HuH-7.5 (cell line): ENCODE measurements at regions not wholly inside any gene's neighbourhood (a gene's known extent, or its start where the extent isn't known, plus 50 kb on each side); places are given as distances from the start of the nearest gene placed in this dataset.
"Not testable (repeated sequence)": the region's sequence is repeated elsewhere in the genome, so short reads cannot be mapped to it uniquely, and the experiment has no call there.

Source experiments
- DNase-seq: peaks from one replicate; pipeline ENCODE4 v3.0.0; 2011; ENCODE audit warnings: low spot score

- DNase-seq = no peak
Observed at GRCh38 chr2:220705678-220706077, 866.4 kb downstream of the EPHA4 start.

GRCh38 chr2:220707261-220707660, 864.8 kb downstream of the EPHA4 start:
- DNase-seq = no peak

DNA sequence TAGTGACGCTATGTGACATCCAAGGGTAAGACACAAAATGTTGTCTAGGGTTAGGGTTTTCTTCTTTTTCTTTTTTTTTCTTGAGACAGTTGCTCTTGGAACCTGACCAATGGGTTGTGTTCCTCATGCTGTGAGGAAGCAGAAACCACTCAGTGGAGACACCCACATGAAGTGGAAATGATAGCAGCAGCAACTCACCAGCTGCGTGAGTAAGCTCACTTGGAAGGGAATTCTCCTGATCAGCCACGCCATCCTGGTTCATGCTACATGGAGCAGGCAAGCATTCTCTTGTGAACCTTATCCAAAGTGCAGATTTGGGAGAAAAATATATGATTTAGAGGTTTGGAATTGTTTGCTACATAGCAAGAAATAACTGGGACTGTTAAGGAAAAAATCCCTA, 863.7 kb downstream of the EPHA4 start:
- DNase-seq = no peak

DNA sequence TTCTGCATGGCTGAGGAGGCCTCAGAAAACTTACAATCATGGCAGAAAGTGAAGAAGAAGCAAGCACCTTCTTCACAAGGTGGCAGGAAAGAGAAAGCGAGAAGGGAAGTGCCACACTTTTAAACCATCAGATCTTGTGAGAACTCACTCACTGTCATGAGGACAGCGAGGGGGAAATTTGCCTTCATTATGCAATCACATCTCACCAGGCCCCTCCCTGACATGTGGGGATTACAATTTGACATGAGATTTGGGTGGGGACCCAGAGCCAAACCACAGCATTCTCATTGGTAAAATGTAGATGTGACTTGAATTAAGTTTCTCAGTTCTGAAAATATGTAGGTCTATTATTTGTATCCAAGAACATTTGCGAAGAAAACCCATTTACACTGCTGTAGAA, 854.8 kb downstream of the EPHA4 start:
- DNase-seq = no peak

DNA sequence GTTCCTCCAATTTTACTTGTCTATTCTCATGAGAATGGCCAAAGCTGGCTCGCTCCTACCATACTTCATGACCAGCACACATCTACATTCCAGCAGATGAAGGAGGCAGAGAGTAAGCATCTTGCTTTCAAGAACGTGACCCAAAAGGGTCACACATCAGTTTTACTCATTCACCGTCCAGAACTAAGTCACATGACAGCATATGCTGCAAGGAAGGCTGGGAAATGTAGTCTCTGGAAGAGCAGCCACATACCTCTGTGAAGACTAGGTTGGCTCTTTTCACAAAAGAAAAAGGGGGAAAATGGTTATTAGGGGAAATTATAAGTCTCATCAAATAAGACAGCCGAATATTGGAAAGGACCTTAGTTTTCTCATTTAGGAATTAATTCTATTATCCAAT, 835.3 kb downstream of the EPHA4 start:
- DNase-seq = no peak

GRCh38 chr2:220743203-220743602, 828.9 kb downstream of the EPHA4 start:
- no peak for DNase-seq

DNA sequence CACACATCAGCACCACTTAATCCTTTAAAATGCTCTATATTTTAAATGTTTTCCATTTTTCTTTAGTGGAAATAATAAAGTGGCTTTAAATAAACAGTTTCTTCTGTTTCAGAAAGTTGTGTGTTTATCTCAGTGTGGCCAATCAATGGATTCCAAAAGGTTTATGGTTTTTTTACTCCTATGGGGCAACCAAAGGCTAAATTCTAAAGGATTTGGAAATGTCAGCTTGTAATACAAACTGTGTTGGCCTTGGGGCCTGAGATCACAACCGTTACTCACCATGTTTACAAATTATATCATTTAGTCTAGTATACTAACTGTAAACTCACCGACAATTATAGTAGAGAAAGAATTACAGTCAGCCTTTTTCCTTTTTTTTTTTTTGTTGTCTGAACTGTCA, 827.2 kb downstream of the EPHA4 start:
- DNase-seq = no peak

- DNase-seq = no peak
Observed at GRCh38 chr2:220745682-220746081, 826.4 kb downstream of the EPHA4 start.

- DNase-seq = no peak
Observed at GRCh38 chr2:220747736-220748135, 824.4 kb downstream of the EPHA4 start.

DNA sequence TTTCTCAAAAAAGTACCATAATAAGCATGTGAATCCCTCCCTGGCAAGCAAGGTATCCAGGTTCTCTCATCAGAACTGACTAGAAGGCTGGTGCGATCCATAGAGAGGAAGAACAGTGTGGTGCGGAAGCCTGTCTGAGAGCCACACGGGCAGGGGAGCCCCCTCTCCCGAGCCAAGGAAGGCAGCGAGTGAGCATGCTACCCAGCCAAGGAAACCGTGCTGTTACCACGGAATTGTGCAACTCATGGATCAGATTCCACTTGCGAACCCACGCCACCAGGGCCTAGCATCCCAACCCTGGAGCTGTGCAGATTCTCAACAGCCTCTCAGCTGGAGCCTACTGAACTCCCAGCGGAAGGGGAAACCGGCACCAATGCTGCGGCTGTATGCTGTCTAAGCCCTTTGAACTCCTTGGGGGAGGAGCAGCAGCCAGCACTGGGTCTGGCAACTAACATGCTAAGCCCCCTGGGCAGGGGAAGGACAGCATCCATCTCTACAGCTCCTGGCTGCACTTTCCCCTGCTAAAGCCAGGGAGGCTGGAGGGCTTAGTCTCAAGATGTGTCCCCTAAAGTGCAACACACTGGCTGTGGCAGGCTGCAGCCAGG, 823.1 kb downstream of the EPHA4 start:
- no peak for DNase-seq

GRCh38 chr2:220753486-220753885, 818.6 kb downstream of the EPHA4 start:
- no peak for DNase-seq

GRCh38 chr2:220756653-220757052, 815.5 kb downstream of the EPHA4 start:
- no peak for DNase-seq

- not testable (repeated sequence) for DNase-seq
Observed at GRCh38 chr2:220758376-220758775, 813.7 kb downstream of the EPHA4 start.

DNA sequence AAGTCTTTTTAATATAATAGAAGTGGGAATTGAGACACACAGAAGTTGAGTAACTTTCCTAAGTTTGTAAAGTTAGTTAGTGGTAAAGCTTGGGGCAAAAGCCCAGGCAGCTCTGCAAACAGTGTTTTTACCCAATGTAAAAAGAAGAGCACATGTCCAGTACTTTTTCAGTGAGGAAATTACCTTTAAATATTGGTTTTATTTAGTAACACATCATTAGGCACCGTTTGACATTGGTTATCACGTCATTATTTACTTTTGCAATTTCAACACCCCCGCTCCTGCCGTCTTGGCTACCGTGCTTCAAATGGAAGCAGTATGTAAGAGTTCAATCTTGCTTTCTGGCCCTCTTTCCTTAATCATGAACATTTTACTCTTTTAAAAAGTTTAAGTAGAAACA, 807.9 kb downstream of the EPHA4 start:
- DNase-seq = no peak

DNA sequence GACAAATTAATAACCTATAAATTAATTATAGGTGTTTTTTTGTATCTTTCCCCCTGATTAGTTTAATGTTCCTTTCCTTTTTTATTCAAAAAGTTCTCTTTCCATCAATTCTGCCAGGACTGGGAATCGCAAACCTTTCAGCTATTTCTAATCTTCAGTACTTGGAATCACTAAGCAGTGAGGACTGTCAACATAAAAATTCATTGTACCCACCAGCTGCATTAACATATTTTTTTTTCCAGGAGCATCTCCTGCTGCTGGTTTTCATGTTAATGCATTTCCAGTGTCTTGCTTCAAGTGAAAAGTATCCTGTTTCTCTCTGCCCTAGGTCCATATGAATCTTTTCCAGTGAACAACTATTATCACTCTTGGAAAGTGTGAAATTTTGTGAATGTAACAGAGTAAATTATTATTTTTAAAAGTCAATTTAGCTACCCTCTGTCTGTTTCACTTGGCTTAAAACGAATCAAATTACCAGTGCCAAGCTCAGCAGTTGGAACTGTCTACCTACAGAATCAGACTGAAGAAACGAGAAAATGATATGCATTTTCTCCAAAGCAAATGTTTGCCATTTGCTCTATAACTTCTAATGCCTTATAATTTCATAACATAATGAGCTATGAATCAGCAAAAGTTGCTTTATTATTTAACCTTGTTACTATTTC, 804.4 kb downstream of the EPHA4 start:
- no peak for DNase-seq

DNA sequence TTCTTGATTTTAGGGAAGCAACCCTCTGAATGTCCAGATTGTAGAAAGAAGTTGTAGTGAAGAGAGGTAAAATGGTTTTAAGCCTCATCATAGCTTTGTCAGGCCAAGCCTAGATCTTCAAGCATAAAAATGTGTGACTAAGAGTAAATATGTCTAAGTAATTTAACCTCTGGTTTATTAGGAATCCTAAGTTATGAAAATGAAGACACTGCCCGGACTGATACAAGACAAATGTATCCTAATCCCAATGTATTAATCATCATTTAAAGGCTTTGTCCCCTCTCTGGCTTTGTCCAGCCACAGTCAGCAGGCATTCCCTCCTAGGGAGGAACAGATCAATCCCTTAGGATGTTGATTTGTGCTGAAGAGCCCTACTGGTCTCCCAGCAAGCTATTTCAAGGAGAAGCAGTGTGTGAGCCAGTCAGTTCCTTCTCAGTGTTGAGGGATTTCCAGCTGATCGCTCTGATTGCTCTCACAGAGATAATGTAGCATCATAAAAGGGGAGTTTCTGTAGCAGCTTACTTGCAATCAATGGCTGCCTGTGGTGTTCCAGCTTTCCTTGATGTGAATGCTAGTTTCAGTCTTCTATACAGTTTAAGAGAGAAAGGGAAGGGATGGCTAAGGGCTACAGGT, 796.1 kb downstream of the EPHA4 start:
- no peak for DNase-seq

DNA sequence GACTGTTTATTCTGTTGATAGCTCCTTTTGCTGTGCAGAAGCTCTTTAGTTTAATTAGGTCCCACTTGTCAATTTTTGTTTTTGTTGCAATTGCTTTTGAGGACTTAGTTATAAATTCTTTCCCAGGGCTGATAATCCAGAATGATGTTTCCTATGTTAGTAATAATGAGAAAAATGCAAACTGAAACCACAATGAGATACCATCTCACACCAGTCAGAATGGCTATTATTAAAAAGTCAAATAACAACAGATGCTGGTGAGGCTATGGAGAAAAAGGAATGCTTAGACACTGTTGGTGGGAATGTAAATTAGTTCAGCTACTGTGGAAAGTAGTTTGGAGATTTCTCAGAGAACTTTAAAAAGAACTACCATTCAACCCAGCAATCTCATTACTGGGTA, 793.0 kb downstream of the EPHA4 start:
- DNase-seq = not testable (repeated sequence)

GRCh38 chr2:220779511-220779910, 792.6 kb downstream of the EPHA4 start:
- DNase-seq = no peak

- DNase-seq = no peak
Observed at GRCh38 chr2:220779931-220780330, 792.2 kb downstream of the EPHA4 start.

GRCh38 chr2:220781622-220782241, 790.4 kb downstream of the EPHA4 start:
- DNase-seq = no peak

- DNase-seq = no peak
Observed at GRCh38 chr2:220782609-220783113, 789.4 kb downstream of the EPHA4 start.

- no peak for DNase-seq
Observed at GRCh38 chr2:220783671-220784070, 788.4 kb downstream of the EPHA4 start.

DNA sequence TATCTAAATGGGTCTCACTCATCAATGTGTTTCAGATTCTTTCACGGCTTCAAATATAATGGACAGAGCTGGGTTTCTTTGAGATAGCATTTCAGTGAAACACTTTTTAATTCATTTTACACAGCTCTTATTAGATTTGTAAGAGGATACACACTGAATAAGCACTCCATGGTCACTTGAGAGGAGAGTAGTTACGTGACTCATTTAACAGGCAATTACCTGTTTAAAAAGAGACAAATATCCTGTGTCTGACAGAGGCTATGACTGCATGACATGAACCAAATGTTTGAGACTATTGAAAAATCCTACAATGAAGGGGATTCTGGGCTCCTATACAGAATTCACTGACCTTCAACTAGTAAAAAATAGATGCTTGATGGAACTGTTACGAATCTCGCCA, 786.9 kb downstream of the EPHA4 start:
- DNase-seq = no peak
